ENCODE measurements at regions not wholly inside any gene's neighbourhood (a gene's known extent, or its start where the extent isn't known, plus 50 kb on each side); places are given as distances from the start of the nearest gene placed in this dataset.

DNA sequence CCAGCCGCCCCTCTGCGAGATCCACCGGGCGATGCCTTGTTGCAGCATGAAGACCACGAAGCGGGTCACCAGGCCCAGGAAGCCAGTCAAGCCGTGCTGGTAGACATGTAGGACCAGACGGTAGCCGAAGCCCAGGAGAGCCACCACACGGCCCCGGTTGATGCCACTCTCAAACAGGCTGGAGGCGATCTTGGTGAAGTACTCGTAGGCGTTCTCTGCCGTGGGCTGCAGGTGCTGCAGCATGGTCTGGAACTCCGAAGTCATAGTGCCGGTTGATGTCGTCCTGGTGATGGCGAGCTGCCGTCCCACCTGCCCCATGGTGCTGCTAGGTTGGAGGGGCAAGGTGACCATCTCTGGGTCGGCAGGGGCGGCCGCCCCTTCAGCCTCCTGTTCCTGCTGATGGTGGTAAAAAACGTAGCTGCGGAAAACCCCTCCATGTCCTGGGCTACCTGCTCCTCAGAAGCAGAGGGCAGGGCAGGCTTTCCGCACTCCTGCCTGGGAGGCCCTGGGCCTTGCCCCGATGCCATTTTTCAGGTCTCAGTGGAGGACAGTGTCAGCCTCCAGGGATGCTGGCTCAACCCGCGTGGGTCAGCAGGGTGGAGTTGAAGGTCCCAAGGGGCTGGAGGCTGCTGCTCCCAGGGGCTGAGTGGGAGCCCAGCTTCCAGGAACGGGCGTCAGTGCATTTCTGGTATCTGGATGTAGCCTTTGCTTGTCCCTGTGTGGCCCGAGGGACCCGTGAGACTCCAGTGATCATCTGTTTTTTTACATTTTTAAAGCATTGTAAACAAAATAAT is 98.7 kb downstream of the ADAMTS15 start:
- 78% methylated on average over 6 of the region's 33 CpGs; no CpG with 5 or more reads in 1 of the 2 donors for WGBS, 2 donors (ENCODE audit: low coverage in 1 of 2)
- no peaks in the 10 kb centered on the region for H3K9me3 ChIP-seq
- ATAC-seq: no peak
- no peak overlapping the region for H3K27ac ChIP-seq
- no peaks in the 10 kb centered on the region for H3K36me3 ChIP-seq
- H3K4me1 ChIP-seq: no peaks in the 10 kb centered on the region
- H3K4me3 ChIP-seq: no peak overlapping the region
- no peaks in the 10 kb centered on the region for H3K27me3 ChIP-seq
- TF ChIP-seq, protein P1, sequence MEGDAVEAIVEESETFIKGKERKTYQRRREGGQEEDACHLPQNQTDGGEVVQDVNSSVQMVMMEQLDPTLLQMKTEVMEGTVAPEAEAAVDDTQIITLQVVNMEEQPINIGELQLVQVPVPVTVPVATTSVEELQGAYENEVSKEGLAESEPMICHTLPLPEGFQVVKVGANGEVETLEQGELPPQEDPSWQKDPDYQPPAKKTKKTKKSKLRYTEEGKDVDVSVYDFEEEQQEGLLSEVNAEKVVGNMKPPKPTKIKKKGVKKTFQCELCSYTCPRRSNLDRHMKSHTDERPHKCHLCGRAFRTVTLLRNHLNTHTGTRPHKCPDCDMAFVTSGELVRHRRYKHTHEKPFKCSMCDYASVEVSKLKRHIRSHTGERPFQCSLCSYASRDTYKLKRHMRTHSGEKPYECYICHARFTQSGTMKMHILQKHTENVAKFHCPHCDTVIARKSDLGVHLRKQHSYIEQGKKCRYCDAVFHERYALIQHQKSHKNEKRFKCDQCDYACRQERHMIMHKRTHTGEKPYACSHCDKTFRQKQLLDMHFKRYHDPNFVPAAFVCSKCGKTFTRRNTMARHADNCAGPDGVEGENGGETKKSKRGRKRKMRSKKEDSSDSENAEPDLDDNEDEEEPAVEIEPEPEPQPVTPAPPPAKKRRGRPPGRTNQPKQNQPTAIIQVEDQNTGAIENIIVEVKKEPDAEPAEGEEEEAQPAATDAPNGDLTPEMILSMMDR (IDR thresholded peaks at IDR 0.05): no peak
- TF ChIP-seq EP300 (IDR thresholded peaks at IDR 0.05): no peak
- no peak for TF ChIP-seq POLR2A (IDR thresholded peaks at IDR 0.05)
- no peak for TF ChIP-seq POLR2AphosphoS5 (IDR thresholded peaks at IDR 0.05)

DNA sequence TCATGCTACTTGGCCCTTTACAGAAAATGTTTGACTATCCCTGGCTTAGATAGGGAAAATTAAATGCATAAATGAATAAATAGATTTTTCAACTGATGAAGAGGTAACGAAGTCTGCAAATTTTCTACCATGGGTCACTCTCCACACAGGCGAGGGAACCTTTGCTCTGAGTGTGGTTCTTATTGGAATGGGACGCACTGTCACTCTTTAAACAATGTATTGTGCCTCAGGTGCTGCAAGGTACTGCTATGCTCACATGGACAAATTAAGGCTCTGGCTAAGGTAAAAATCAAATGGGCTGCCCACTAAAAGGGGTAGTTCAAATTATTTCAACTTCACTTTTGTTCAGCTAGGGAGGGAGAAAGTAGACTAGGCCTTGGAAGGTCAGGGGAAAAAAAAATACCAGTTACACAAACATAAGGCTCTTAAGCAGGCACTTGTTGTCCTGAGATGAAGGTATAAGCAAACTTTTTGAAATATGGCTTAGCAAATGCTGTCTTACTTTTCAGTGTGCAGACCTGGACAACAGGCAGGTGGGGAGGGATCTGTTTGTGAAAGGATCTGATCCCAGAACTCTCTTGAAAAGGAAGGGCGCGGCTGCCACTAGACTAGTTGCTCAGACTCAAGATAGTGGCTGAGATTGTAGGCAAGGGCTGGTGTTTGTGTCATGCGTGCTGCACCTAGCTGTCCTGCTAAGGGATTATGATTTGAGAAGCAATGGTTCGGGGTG is 99.5 kb downstream of the ADAMTS15 start:
- Histone ChIP-seq H3K4me1 (no peaks in the 10 kb centered on the region), H3K27ac (no peak overlapping the region), H3K4me3 (no peak overlapping the region), H3K27me3 (no peaks in the 10 kb centered on the region), H3K36me3 (no peaks in the 10 kb centered on the region), H3K9me3 (no peaks in the 10 kb centered on the region)
- no peak for ATAC-seq
- TF ChIP-seq EP300 (IDR thresholded peaks at IDR 0.05) (no peak), POLR2AphosphoS5 (IDR thresholded peaks at IDR 0.05) (no peak), POLR2A (IDR thresholded peaks at IDR 0.05) (no peak)
- TF ChIP-seq, protein P1 (IDR thresholded peaks at IDR 0.05): no peak
- 78 to 95% methylated on average over 6 of the region's 7 CpGs for WGBS, 2 donors (ENCODE audit: low coverage in 1 of 2)

DNA sequence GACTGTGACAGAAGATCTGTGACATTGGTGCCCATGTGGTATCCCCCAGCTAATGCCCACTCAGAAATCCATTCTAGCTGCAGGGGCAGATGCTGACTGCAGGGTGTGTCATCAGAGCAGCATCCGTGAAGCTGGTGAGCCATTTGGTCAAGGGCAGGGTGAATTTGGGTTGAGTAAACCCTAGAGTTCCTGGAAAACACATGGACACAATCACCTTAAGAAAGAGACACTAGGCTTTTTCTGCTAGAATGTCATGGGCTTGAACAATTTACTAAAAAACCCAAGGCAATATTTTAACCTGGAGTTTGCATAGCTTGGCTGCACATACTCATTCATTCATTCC is 100.0 kb downstream of the ADAMTS15 start:
- WGBS, 2 donors (ENCODE audit: low coverage in 1 of 2): 63% methylated on average over 1 of the region's 1 CpG; no CpG with 5 or more reads in 1 of the 2 donors
- no peaks in the 10 kb centered on the region for H3K27me3 ChIP-seq
- no peak for ATAC-seq
- H3K27ac ChIP-seq: no peak overlapping the region
- H3K36me3 ChIP-seq: no peaks in the 10 kb centered on the region
- no peaks in the 10 kb centered on the region for H3K9me3 ChIP-seq
- peaks cover 0 to 4% (median 0%) of the 10 kb centered on the region in 3 donors for H3K4me1 ChIP-seq
- no peak for TF ChIP-seq POLR2A (IDR thresholded peaks at IDR 0.05)
- TF ChIP-seq EP300 (IDR thresholded peaks at IDR 0.05): no peak
- TF ChIP-seq POLR2AphosphoS5 (IDR thresholded peaks at IDR 0.05): no peak
- TF ChIP-seq, protein P1 (IDR thresholded peaks at IDR 0.05): no peak
- H3K4me3 ChIP-seq: no peak overlapping the region

- no peak for ATAC-seq
- Histone ChIP-seq H3K9me3 (no peaks in the 10 kb centered on the region), H3K36me3 (no peaks in the 10 kb centered on the region), H3K27ac (no peak overlapping the region), H3K4me1 (peaks cover 0 to 7% (median 0%) of the 10 kb centered on the region in 3 donors), H3K4me3 (no peak overlapping the region), H3K27me3 (no peaks in the 10 kb centered on the region)
- WGBS, 2 donors (ENCODE audit: low coverage in 1 of 2): 94 to 100% methylated on average over 1 to 3 of the region's 4 CpGs
- no peak for TF ChIP-seq EP300 (IDR thresholded peaks at IDR 0.05)
- TF ChIP-seq, protein P1 (IDR thresholded peaks at IDR 0.05): no peak
- TF ChIP-seq POLR2AphosphoS5 (IDR thresholded peaks at IDR 0.05): no peak
- TF ChIP-seq POLR2A (IDR thresholded peaks at IDR 0.05): no peak
Measured at GRCh38 chr11:130549393-130549999, 101.1 kb downstream of the ADAMTS15 start.
